Ovary (tissue), 1 donor: ENCODE measurements at regions not wholly inside any gene's neighbourhood (a gene's known extent, or its start where the extent isn't known, plus 50 kb on each side); places are given as distances from the start of the nearest gene placed in this dataset.

Source experiments
- EP300 ChIP-seq: sonication (generic); formaldehyde crosslinking; IDR thresholded peaks from one replicate; pipeline ENCODE4 v1.6.1; 2017; ENCODE audit warnings: antibody characterized with exemption
- POLR2A ChIP-seq: fragments of 450-650 bp; IDR thresholded peaks from one replicate; pipeline ENCODE4 v1.6.1; 2017; ENCODE audit warnings: antibody characterized with exemption, mild to moderate bottlenecking, moderate library complexity

DNA sequence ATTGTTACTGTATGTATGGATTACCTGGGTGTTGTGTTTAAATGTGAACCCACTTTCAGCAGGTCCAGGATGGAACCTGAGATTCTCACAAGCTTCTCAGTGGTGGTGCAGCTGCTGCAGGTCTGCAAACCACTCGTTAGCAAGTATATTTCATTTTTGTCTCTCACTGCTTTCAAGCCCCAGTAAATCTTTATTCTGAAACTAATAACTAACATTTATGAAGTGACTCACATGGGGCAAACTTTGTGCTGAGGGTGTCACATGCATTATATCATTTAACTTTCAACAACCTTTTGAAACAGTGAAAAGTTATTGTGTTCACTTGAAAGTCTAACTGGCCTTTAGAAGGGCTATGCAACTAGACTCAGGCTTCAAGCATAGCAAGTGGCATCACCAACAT, 98.9 kb upstream of the DYNLRB2 start:
- TF ChIP-seq EP300 (no peak), POLR2A (no peak)
